Ovary (tissue), 7 donors: ENCODE measurements at regions not wholly inside any gene's neighbourhood (a gene's known extent, or its start where the extent isn't known, plus 50 kb on each side); places are given as distances from the start of the nearest gene placed in this dataset.

Experiments used
- DNase-seq, 5 donors: peaks; one replicate each; pipeline ENCODE4 v3.0.0-alpha.2; 2019 to 2020
- H3K27ac ChIP-seq, 2 donors: fragments of 200-600 bp; one replicate each; pipeline versions ENCODE4 v1.5.1 to v1.8.0; 2019 to 2022
- H3K27me3 ChIP-seq: fragments of 200-600 bp; one replicate; pipeline ENCODE4 v1.8.0; 2022
- H3K36me3 ChIP-seq: fragments of 200-600 bp; sonication (generic); one replicate; pipeline ENCODE4 v1.5.1; 2019
- H3K4me1 ChIP-seq: one replicate; pipeline ENCODE4 v1.8.1; 2013; ENCODE audit warnings: mild to moderate bottlenecking, moderate library complexity; ENCODE audit not compliant: insufficient read depth
- H3K4me3 ChIP-seq: fragments of 200-600 bp; sonication (generic); one replicate; pipeline ENCODE4 v1.5.1; 2017
- H3K9me3 ChIP-seq, 2 donors: fragments of 200-600 bp in 1 of 2; sonication (generic) in 1 of 2; one replicate each; pipeline versions ENCODE4 v1.5.1 to v1.8.1; 2013 to 2019; ENCODE audit warnings: mild to moderate bottlenecking in 1 of 2, moderate library complexity in 1 of 2
- EP300 ChIP-seq: sonication (generic); formaldehyde crosslinking; IDR thresholded peaks from one replicate; pipeline ENCODE4 v1.6.1; 2017; ENCODE audit warnings: antibody characterized with exemption
- POLR2A ChIP-seq: fragments of 450-650 bp; IDR thresholded peaks from one replicate; pipeline ENCODE4 v1.6.1; 2017; ENCODE audit warnings: antibody characterized with exemption, mild to moderate bottlenecking, moderate library complexity
- WGBS, 3 donors: extraction: QIAGEN DNeasy Blood & Tissue Kit in 1 of 3; methylation state at CpG; one replicate each; pipeline versions ENCODE4 v1.1.5 to v1.1.7; 2013 to 2017; 5-methylcytosine and 5-hydroxymethylcytosine counted together
- intact Hi-C, 4 donors: fragments of 100-400 bp; cut with DNase I; formaldehyde crosslinking; loops; one replicate each; pipeline versions ENCODE4 v1.11.0 to v1.15.1; 2022 to 2023
- TF ChIP-seq, protein P1 (sequence below), 3 donors: fragments of 450-650 bp in 2 of 3; fragments of 200-600 bp in 1 of 3; IDR thresholded peaks; one replicate each; pipeline versions ENCODE4 v1.5.1 to v1.8.0; 2016 to 2022; ENCODE audit warnings: antibody characterized with exemption in 3 of 3, mild to moderate bottlenecking in 1 of 3
- donor health status: DM: no; HTN: no; CAD: no; lungs with moderate emphysema.
- donor health status: DM: no; HTN: no; CAD: no.
- donor health status: Bipolar disorder and iron deficiency.
- donor health status: DM: no; HTN: no; CAD: no.
- donor health status: DM: yes; HTN: yes; CAD: no.

DNA sequence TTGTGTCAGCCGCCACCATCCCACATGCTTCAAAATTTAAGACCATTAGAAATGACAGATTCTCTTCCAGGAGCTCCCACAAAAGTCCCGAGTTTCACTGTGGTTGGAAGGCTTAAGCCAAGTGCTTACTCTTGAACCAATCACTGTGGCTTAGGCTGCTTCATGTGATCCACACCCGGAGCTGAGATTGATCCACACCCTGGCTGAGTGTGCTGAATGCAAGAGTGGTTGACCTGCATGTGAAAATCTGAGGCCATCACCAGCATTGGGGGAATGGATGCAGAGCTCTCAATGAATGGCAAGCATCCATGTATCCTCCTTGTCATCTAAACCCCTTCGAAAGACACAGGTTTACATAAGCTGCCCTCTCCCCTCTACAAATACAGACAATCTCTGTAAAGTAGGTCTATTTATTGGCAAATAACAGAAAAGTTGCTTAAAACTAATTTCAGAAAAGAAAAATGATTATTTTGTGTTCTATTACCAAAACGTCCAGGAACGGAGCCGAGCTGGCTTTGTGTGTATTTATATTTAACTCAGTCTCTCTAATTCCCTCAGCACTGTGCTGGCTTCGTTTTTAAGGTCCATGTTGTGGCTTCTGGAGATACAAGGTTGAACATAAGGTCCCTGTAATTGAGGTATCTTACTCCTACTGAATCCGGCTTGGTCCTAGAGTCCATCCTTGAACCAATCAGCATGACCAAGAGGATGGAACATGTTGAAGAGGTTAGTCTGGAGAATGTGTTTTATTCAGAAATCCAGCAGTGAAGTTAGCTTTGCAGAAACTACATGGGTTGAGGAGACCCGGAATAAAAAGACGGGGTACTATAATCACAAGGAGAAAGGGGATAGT lies 332.4 kb downstream of the LIG4 start:
- intact Hi-C loops = no loop called here
- no peaks in the 10 kb centered on the region for H3K4me1 ChIP-seq
- no peak for DNase-seq
- WGBS, 3 donors = 77 to 82% (median 79%) methylated on average over 11 of the region's 11 CpGs
- no peaks in the 10 kb centered on the region for H3K27me3 ChIP-seq
- TF ChIP-seq, protein P1, sequence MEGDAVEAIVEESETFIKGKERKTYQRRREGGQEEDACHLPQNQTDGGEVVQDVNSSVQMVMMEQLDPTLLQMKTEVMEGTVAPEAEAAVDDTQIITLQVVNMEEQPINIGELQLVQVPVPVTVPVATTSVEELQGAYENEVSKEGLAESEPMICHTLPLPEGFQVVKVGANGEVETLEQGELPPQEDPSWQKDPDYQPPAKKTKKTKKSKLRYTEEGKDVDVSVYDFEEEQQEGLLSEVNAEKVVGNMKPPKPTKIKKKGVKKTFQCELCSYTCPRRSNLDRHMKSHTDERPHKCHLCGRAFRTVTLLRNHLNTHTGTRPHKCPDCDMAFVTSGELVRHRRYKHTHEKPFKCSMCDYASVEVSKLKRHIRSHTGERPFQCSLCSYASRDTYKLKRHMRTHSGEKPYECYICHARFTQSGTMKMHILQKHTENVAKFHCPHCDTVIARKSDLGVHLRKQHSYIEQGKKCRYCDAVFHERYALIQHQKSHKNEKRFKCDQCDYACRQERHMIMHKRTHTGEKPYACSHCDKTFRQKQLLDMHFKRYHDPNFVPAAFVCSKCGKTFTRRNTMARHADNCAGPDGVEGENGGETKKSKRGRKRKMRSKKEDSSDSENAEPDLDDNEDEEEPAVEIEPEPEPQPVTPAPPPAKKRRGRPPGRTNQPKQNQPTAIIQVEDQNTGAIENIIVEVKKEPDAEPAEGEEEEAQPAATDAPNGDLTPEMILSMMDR (IDR thresholded peaks at IDR 0.05) = no peak
- TF ChIP-seq EP300 (no peak), POLR2A (no peak)
- no peaks in the 10 kb centered on the region for H3K9me3 ChIP-seq
- no peak overlapping the region for H3K27ac ChIP-seq
- H3K36me3 ChIP-seq = no peaks in the 10 kb centered on the region
- H3K4me3 ChIP-seq = no peak overlapping the region

DNA sequence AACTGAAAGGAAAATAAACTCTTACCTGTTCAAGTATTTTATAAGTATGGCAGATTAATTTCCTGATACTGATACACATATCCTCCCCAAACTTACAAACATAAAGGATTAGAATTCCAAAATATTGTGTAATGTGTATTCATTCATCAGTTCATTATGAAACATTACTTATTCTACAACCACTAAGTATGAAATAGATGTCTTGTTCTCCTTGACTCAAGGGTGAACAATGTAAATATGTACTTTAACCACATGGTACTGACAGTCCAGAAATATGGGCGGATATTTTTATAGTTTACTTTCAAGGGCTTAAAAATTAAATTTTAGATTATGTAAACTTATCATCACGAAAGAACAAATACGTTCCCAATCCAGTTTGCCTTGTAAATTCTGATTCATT lies 334.0 kb downstream of the LIG4 start:
- Histone ChIP-seq H3K36me3 (no peaks in the 10 kb centered on the region), H3K4me1 (no peaks in the 10 kb centered on the region), H3K9me3 (no peaks in the 10 kb centered on the region), H3K27ac (no peak overlapping the region), H3K27me3 (no peaks in the 10 kb centered on the region), H3K4me3 (no peak overlapping the region)
- intact Hi-C loops = no loop called here
- 79 to 84% (median 82%) methylated on average over 3 of the region's 3 CpGs for WGBS, 3 donors
- no peak for TF ChIP-seq POLR2A
- TF ChIP-seq, protein P1 (IDR thresholded peaks at IDR 0.05) = no peak
- no peak for TF ChIP-seq EP300
- DNase-seq = no peak

DNA sequence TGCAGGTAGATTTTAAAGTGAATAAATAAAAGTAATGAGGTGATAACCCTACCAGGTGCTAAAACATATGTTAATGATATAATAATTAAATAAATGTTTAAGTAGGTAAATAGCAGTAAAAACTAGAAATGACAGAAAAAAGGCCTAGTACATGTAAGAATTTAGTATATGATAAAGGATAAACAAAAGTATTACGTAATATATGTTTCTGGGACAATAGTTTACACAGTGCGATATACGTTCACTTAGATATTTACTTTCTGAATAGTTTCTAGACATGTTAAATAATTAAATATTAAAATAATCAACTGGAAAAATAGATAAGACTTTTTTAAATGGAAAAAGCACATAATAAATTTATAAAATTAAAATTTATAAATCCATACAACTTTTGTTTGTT lies 340.9 kb downstream of the LIG4 start:
- Histone ChIP-seq H3K4me3 (no peak overlapping the region), H3K27ac (no peak overlapping the region), H3K36me3 (no peaks in the 10 kb centered on the region), H3K4me1 (no peaks in the 10 kb centered on the region), H3K27me3 (no peaks in the 10 kb centered on the region), H3K9me3 (no peaks in the 10 kb centered on the region)
- DNase-seq = no peak
- TF ChIP-seq POLR2A (no peak), EP300 (no peak)
- TF ChIP-seq, protein P1 (IDR thresholded peaks at IDR 0.05) = no peak
- 77 to 93% (median 78%) methylated on average over 3 of the region's 3 CpGs for WGBS, 3 donors
- intact Hi-C loops = no loop called here

DNA sequence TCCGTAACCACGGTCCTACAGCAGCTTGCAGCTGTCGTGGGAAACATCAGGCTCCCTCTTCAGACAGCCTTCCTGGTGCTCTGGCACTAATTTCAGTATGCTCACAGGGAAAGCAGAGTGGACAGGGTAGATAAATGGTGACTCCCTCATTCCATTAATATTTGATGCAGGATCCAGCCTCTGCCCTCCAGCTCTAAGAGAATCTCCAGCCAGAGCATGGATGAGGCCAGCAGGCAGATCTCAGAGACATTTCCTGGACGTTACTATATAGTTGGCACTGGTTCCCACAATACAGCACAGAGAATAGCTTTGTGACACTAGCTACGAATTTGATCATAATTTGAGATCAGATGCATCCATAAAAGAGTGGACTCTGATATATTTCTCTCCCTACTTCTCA lies 341.4 kb downstream of the LIG4 start:
- Histone ChIP-seq H3K4me3 (no peak overlapping the region), H3K27ac (no peak overlapping the region), H3K27me3 (no peaks in the 10 kb centered on the region), H3K9me3 (no peaks in the 10 kb centered on the region), H3K36me3 (no peaks in the 10 kb centered on the region), H3K4me1 (no peaks in the 10 kb centered on the region)
- DNase-seq = no peak
- intact Hi-C loops = no loop called here
- 23 to 50% (median 24%) methylated on average over 5 of the region's 5 CpGs for WGBS, 3 donors
- TF ChIP-seq POLR2A = no peak
- TF ChIP-seq, protein P1 (IDR thresholded peaks at IDR 0.05) = no peak
